NT2/D1 (cell line): ENCODE measurements at regions not wholly inside any gene's neighbourhood (a gene's known extent, or its start where the extent isn't known, plus 50 kb on each side); places are given as distances from the start of the nearest gene placed in this dataset.

Experiments
- DNase-seq: peaks from one replicate; pipeline ENCODE4 v3.0.0-alpha.2; 2011; ENCODE audit warnings: low read depth, low spot score
- H3K27me3 ChIP-seq: 2 replicates; pipeline ENCODE4 v1.6.0; 2011; ENCODE audit warnings: mild to moderate bottlenecking; ENCODE audit not compliant: insufficient read length, insufficient read depth
- H3K36me3 ChIP-seq: 2 replicates; pipeline ENCODE4 v1.6.1; 2011; ENCODE audit warnings: mild to moderate bottlenecking, low read length, mixed read lengths; ENCODE audit not compliant: insufficient read depth, insufficient read length
- H3K4me1 ChIP-seq: 2 replicates; pipeline ENCODE4 v1.5.1; 2011; ENCODE audit not compliant: insufficient read depth, insufficient read length
- H3K4me3 ChIP-seq: 2 replicates; pipeline ENCODE4 v1.5.1; 2011; ENCODE audit warnings: low read depth; ENCODE audit not compliant: insufficient read length
- H3K9ac ChIP-seq: 2 replicates; pipeline ENCODE4 v1.6.0; 2011; ENCODE audit warnings: low read depth; ENCODE audit not compliant: insufficient read length
- H3K9me3 ChIP-seq: 2 replicates; pipeline ENCODE4 v1.5.1; 2011; ENCODE audit warnings: mild to moderate bottlenecking, low read length; ENCODE audit not compliant: insufficient read depth
- SUZ12 ChIP-seq: IDR thresholded peaks from 2 replicates; pipeline ENCODE4 v1.6.1; 2011; ENCODE audit not compliant: insufficient read length, insufficient read depth; ENCODE audit errors: extremely low read depth
- YY1 ChIP-seq: IDR thresholded peaks from 2 replicates; pipeline ENCODE4 v1.6.1; 2011; ENCODE audit not compliant: insufficient read length, insufficient read depth
- ZNF274 ChIP-seq: IDR thresholded peaks from 2 replicates; pipeline ENCODE4 v1.6.1; 2011; ENCODE audit warnings: mild to moderate bottlenecking, low read depth, low read length

- H3K36me3 ChIP-seq = no peaks in the 10 kb centered on the region
- H3K4me1 ChIP-seq = no peaks in the 10 kb centered on the region
- H3K9ac ChIP-seq = no peak overlapping the region
- H3K4me3 ChIP-seq = no peak overlapping the region
- TF ChIP-seq YY1 = no peak
- TF ChIP-seq ZNF274 = no peak
- no peak for TF ChIP-seq SUZ12
- DNase-seq = no peak
- no peaks in the 10 kb centered on the region for H3K27me3 ChIP-seq
- H3K9me3 ChIP-seq = peaks cover 57% of the 10 kb centered on the region
Measured at GRCh38 chr12:31850268-31850667, 108.9 kb upstream of the RESF1 start.

DNA sequence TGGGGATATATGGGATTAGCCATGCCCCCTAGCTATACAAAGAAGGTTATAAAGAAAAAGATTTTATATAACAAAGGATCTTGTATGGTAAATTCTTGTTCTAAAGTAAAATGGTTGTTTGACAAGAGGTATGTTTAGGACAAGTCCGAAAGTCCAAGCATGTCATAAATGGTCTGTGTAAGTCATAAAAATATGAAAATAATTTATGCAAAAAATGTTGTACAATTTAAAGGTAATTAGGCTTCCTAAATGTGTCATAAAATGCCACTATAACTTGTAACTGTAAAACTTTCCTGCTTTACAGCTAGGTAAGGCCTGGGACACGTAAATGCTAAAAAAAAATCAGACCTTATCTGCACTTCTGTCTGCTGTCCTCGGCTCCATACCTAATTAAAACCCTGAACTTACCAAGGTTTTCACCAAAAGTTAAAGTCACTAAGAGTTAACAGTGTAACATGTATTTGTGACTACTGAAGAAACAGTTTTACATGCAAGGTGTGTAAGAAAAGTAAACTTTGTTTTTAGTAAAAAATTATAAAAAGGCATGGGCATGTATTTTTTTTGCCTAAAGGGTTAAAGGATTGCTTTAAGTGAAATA is 110.0 kb upstream of the RESF1 start:
- Histone ChIP-seq H3K36me3 (no peaks in the 10 kb centered on the region), H3K4me3 (no peak overlapping the region)

DNA sequence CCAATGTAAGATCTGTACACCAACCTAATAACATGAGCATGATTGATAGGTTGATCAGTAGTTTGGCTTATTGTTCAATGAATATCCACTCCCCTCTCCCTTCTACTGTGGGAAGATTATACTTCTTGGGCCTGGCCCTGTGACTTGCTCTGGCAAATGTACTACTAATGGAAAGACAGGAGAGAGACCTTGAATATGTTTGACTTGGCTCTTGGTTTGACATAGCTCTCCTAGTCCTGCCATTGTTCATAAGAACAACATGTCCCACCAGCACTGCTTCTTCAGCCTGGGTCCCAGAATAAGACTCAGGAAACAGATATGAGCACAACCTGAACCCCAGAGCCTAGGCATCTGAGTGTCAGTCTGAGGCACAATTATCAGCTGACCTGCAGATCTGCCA is 112.8 kb upstream of the RESF1 start:
- TF ChIP-seq YY1 = no peak
- TF ChIP-seq SUZ12 = no peak
- no peak for TF ChIP-seq ZNF274
- H3K9me3 ChIP-seq = peaks cover 57% of the 10 kb centered on the region
- no peaks in the 10 kb centered on the region for H3K36me3 ChIP-seq
- DNase-seq = no peak
- no peak overlapping the region for H3K9ac ChIP-seq
- H3K27me3 ChIP-seq = no peaks in the 10 kb centered on the region
- no peaks in the 10 kb centered on the region for H3K4me1 ChIP-seq
- no peak overlapping the region for H3K4me3 ChIP-seq

More for the DNA sequence above, 110.0 kb upstream of the RESF1 start:
- DNase-seq = no peak
- TF ChIP-seq SUZ12 = no peak
- TF ChIP-seq YY1 = no peak
- no peak for TF ChIP-seq ZNF274
- peaks cover 58% of the 10 kb centered on the region for H3K9me3 ChIP-seq
- H3K4me1 ChIP-seq = no peaks in the 10 kb centered on the region
- no peak overlapping the region for H3K9ac ChIP-seq
- no peaks in the 10 kb centered on the region for H3K27me3 ChIP-seq

DNA sequence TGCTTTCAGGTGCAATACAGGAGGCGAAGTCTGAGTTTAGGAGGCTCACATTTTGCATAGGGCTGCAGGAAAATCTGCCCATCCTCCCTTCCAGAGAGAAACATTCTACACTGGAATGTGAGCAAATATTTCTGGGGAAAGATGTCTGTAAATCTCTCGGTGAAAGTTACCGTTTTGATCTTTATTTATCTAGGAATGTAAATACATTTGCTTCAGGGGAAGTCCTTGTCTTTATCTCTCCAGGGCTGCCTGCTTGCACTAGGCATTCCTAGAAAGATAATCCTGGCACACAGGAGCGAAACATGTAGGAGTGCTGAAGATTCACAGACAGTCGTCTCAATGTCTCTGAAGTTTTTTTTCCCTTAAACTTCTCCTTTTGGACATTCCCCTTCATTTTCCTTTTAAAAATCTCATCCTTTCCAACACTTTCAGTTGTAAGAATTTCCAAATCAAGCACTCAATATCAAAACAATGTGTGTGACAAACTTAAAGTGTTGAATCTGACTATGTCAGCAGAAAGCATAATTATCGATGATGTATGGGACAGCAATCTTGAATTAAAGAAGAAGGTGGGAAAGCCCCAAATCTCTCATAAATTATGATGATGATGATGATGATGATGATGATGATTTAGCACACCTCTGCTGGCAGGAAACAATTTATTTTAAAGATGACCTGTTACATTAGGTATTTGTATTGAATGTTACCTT is 113.4 kb upstream of the RESF1 start:
- Histone ChIP-seq H3K36me3 (no peaks in the 10 kb centered on the region), H3K9ac (no peak overlapping the region), H3K27me3 (no peaks in the 10 kb centered on the region), H3K4me1 (no peaks in the 10 kb centered on the region), H3K4me3 (no peak overlapping the region), H3K9me3 (peaks cover 51% of the 10 kb centered on the region)
- DNase-seq = no peak
- TF ChIP-seq ZNF274 (no peak), YY1 (no peak), SUZ12 (no peak)

GRCh38 chr12:31843398-31844095 is 114.7 kb upstream of the AMN1 start:
- Histone ChIP-seq H3K4me3 (no peak overlapping the region), H3K36me3 (no peaks in the 10 kb centered on the region), H3K4me1 (no peaks in the 10 kb centered on the region), H3K9ac (no peak overlapping the region), H3K27me3 (no peaks in the 10 kb centered on the region), H3K9me3 (peaks cover 29% of the 10 kb centered on the region)
- DNase-seq = no peak
- TF ChIP-seq ZNF274 (no peak), YY1 (no peak), SUZ12 (no peak)

GRCh38 chr12:31837913-31838312 is 109.1 kb upstream of the AMN1 start:
- Histone ChIP-seq H3K4me1 (no peaks in the 10 kb centered on the region), H3K9me3 (peaks cover 1% of the 10 kb centered on the region; the same call in 1 of the 2 replicates), H3K36me3 (no peaks in the 10 kb centered on the region), H3K9ac (no peak overlapping the region), H3K4me3 (no peak overlapping the region), H3K27me3 (no peaks in the 10 kb centered on the region)
- TF ChIP-seq SUZ12 (no peak), ZNF274 (no peak), YY1 (no peak)
- DNase-seq = no peak

DNA sequence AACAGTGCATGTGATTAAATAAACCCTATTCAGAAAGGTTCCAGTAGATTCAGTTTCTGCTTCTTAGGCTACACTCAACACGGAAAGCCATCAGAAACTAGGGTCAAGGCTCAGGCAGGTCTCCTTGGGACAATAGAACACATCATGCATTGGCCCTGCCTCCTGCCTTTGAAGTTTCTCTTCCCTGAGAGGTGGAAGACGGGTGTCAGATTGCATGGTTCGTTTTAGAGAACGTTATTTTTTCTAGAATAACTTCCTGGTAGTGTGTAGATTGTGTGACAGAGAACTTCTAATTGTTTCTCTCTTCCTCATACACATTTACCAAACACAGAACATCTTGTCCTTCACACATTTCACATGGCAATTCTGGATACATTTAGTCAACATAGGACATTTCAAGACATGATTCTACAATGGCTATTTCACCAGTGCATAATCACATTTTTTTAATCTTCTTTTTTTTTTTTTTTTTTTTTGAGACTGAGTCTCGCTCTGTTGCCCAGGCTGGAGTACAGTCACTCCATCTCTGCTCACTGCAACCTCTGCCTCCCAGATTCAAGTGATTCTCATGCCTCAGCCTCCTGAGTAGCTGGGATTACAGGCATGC is 106.6 kb upstream of the AMN1 start:
- Histone ChIP-seq H3K9me3 (peaks cover 12% of the 10 kb centered on the region), H3K4me3 (no peak overlapping the region), H3K4me1 (no peaks in the 10 kb centered on the region), H3K9ac (no peak overlapping the region), H3K36me3 (no peaks in the 10 kb centered on the region), H3K27me3 (no peaks in the 10 kb centered on the region)
- no peak for DNase-seq
- no peak for TF ChIP-seq ZNF274
- TF ChIP-seq YY1 = no peak
- no peak for TF ChIP-seq SUZ12
